ENCODE measurements at regions not wholly inside any gene's neighbourhood (a gene's known extent, or its start where the extent isn't known, plus 50 kb on each side); places are given as distances from the start of the nearest gene placed in this dataset.

DNA sequence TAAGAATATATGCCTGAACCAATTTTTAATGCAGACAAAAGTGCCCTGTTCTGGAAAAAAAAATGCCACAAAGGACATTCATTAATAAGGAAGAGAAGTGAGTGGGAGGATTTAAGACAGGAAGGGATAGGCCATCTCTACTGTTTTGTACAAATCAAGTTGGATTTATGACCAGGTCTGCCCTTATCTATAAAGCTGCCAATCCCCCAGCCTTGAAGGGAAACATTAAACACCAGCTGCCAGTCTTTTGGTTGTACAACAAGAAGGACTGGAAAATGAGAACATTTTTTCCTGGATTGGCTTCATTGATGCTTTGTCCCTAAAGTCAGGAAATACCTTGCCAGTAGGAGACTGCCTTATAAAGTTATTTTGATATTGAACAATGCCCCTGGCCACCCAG, 444.0 kb downstream of the NPHP4 start:
- no peaks in the 10 kb centered on the region for H3K4me1 Mint-ChIP-seq
- peaks cover 23% of the 10 kb centered on the region for H3K27me3 Mint-ChIP-seq
- H3K9me3 Mint-ChIP-seq, result no peaks in the 10 kb centered on the region
- H3K36me3 Mint-ChIP-seq, result no peaks in the 10 kb centered on the region
- H3K27ac Mint-ChIP-seq, result no peak overlapping the region
- H3K4me3 Mint-ChIP-seq, result no peak overlapping the region

DNA sequence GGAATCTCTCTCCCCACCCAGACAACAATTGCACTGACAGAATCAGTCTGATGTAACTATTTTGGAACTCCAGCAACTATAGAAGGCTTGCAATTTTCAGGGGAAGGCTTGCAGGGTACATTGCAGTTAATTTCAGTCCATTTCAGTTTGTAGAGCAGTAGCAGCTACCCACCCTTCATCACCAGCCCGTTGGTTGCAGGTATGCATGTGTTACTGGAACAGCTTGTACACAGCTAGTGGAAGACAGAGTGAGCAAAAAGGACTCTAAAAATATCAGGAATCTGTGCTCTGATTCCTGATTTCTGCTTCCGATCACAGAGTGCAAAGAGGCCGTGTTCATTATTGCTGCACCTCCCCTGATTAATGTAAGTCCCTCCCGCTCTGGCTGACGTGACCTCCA, 449.0 kb downstream of the NPHP4 start:
- Mint-ChIP-seq H3K27me3 (peaks cover 44% of the 10 kb centered on the region), H3K27ac (no peak overlapping the region), H3K9me3 (peaks cover 14% of the 10 kb centered on the region), H3K4me3 (no peak overlapping the region), H3K36me3 (no peaks in the 10 kb centered on the region), H3K4me1 (no peaks in the 10 kb centered on the region)

DNA sequence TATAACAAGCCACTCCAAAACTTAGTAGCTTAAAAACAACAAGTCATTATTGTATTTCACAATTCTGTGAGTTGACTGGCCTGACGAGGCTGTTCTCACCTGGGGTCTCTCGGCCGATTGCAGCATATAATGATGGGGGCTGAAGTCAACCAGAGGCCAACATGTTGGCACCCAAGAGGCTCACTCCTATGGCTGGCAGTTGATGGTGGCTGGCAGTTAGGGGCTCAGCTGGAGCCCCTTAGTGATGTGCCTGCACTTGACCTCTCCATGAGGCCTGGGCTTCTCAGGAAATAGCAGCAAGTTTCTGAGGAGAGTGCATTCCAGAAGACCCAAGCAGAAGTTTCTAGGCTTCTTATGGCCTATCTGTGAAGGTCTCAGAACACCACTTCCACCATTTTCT, 459.4 kb downstream of the NPHP4 start:
- Mint-ChIP-seq H3K9me3 (no peaks in the 10 kb centered on the region), H3K27me3 (peaks cover 12% of the 10 kb centered on the region), H3K4me1 (no peaks in the 10 kb centered on the region), H3K4me3 (no peak overlapping the region), H3K36me3 (peaks cover 2% of the 10 kb centered on the region), H3K27ac (no peak overlapping the region)

DNA sequence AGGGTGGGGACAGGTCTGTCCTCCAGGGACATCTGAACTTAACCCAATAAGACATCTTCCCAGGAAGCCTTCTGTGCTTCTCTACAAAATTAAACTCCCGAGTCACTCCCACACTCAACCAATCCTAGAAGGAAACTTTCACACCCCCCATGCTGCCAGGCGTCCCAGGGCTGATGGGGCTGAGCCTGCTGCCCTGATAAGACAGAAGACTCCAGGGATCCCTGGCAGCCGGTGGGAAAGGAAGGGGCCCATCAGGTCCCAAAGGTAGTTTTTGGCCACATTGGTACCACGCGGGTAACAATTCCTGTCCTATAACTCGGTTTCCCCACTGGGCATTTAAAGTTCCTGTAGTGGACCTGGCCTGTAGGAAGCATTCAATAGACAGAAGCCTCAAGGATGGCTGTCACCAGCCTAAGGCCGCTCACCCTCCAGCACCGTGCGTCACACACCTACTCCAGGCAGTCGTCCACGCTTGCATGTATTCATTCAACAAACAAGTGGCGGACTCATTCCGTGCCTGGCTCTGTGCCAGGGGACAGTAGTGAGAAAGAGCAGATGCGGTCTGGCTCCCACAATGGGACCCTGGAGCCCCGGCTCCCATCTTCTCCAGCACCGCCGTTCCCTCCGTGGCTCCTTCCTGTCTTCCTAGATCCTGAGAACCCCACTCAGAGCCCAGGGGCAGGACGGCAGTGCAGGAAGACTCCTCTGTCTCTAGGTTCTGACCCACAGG, 465.2 kb downstream of the NPHP4 start:
- Mint-ChIP-seq H3K4me3 (no peak overlapping the region), H3K9me3 (no peaks in the 10 kb centered on the region), H3K27me3 (peaks cover 1% of the 10 kb centered on the region)

DNA sequence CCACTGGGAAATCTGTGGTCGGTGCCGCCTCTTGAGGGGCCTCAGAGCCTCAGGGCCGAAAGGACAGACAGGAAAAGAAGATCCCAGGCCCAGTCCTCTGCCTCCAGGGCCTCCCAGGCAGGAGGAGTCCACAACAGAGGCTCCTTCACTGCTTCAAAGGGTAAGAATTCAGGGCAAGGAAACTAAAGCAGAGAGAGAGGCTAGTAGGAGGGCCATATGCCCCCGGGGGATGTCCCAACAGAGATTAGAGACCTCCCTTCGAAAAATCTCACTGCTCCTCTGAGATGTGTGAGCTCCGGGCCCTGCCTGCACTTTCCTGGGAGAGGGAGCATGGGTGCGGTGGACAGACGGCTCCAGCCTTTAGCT, 465.9 kb downstream of the NPHP4 start:
- no peaks in the 10 kb centered on the region for H3K27me3 Mint-ChIP-seq
- no peak overlapping the region for H3K27ac Mint-ChIP-seq
- H3K36me3 Mint-ChIP-seq, result peaks cover 2% of the 10 kb centered on the region
- H3K4me3 Mint-ChIP-seq, result no peak overlapping the region
- peaks cover 9% of the 10 kb centered on the region for H3K4me1 Mint-ChIP-seq
- no peaks in the 10 kb centered on the region for H3K9me3 Mint-ChIP-seq

More for the DNA sequence above, 465.2 kb downstream of the NPHP4 start:
- Mint-ChIP-seq H3K4me1 (peaks cover 9% of the 10 kb centered on the region), H3K27ac (no peak overlapping the region), H3K36me3 (peaks cover 2% of the 10 kb centered on the region)

DNA sequence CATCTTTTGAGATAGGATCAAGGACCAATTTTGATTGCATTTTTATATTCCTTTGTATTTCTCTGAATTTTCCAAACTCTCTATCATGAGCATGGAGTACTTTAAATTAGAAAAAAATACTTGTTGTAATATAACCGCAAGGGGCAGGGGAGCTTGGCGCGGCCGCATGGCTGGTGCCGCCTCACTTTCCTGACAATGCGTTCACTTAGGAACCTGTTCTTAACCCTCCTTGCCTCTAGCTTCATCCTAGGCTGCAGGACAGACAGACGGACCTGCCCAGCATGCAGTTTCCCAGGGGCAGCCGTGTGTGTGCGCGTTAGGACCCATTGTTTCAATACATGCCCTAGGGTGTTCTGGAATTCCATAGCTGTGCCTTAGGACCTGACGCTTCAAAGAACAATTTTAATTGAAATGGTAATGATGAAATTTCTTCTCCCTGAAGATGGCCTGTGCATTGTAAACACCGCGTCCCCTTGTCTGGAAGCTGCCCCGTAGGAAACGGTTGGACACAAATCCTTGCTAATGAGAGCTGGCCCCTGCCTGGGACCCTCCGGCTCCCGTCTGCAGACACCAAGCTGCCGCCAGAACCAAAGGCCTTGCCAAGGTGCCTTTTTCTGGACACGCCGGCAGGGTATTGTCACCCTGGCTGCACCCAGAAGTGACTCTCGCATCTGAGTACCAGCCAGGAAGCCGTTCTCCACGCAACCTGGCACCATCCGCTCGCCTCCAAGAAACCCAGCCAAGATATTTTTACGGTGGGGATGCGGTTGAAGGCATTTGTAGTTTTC, 466.4 kb downstream of the NPHP4 start:
- Mint-ChIP-seq H3K9me3 (no peaks in the 10 kb centered on the region), H3K27ac (no peak overlapping the region), H3K4me1 (peaks cover 9% of the 10 kb centered on the region), H3K36me3 (peaks cover 2% of the 10 kb centered on the region), H3K4me3 (no peak overlapping the region), H3K27me3 (no peaks in the 10 kb centered on the region)

DNA sequence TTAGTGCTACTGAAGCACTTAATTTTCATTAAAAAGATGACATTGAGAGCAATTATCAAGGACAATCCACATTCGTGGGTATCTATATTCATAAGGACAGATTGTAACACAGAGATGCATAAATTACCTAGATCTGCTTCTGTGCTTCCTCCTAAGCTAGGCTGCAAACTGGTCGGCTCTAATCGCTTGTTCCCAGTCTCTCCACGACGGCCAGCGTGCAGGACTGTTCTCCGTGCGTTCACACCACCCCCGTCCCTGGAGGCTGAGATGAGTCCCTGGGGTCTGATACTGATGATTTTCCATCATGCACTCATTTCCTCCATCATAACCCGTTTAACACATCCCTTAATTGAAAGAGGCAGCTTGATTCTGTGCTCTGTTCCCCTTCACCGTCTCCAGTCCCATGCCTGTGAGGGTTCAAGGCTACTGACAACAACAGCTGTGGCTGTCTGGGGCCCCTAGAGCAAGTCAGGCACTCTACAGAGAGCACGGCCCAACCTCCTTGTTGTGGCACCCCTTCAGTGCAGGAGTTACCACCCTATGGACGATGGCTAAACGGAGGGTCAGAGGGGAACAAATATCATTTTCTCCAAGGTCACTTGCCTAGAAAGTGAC, 469.6 kb downstream of the NPHP4 start:
- no peak overlapping the region for H3K27ac Mint-ChIP-seq
- H3K9me3 Mint-ChIP-seq, result no peaks in the 10 kb centered on the region
- no peaks in the 10 kb centered on the region for H3K27me3 Mint-ChIP-seq
- H3K36me3 Mint-ChIP-seq, result no peaks in the 10 kb centered on the region
- no peak overlapping the region for H3K4me3 Mint-ChIP-seq
- peaks cover 9% of the 10 kb centered on the region for H3K4me1 Mint-ChIP-seq

DNA sequence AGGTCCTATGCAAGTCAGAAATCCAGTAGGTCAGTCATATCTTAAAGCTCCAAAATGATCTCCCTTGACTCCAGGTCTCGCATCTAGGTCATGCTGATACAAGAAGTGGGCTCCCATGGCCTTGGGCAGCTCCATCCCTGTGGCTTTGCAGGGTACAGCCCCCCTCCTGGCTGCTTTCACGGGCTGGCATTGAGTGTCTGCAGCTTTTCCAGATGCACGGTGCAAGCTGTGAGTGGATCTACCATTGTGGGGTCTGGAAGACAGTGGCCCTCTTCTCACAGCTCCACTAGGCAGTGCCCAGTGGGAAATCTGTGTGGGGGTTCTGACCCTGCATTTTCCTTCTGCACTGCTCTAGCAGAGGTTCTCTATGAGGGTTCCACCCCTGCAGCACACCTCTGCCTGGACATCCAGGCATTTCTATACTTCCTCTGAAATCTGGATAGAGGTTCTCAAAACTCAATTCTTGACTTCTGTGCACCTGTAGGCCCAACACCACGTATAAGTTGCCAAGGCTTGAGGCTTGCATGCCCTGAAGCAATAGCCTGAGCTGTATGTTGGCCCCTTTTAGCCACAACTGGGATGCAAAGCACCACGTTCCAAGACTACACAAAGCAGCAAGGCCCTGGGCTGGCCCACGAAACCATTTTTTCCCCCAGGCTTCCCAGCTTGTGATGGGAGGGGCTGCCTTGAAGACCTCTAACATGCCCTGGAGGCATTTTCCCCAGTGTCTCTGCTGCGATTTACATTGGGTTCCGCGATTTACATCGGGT, 472.7 kb downstream of the NPHP4 start:
- H3K36me3 Mint-ChIP-seq, result no peaks in the 10 kb centered on the region
- H3K27me3 Mint-ChIP-seq, result no peaks in the 10 kb centered on the region
- H3K4me3 Mint-ChIP-seq, result no peak overlapping the region
- peaks cover 9% of the 10 kb centered on the region for H3K4me1 Mint-ChIP-seq
- no peak overlapping the region for H3K27ac Mint-ChIP-seq
- no peaks in the 10 kb centered on the region for H3K9me3 Mint-ChIP-seq

DNA sequence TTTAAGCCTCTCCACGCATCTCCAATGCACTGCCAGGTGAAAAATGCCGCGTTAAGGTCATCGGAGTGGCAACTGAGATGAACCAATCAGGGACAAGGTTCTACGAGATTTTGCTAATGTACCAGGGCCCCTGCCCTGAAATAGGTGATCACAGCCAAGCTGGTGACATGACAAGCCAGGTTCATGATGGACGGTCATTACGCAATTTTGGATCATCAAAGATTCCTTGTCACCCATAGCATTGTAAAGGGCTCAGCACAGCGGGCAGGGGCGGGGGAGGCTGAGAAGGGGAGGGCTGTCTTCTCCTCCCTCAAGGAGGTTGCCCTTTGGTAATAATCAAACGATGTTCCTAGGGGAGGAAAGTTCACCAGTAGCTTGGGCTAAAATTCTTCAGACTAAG, 475.5 kb downstream of the NPHP4 start:
- H3K4me3 Mint-ChIP-seq, result no peak overlapping the region
- no peaks in the 10 kb centered on the region for H3K36me3 Mint-ChIP-seq
- H3K4me1 Mint-ChIP-seq, result peaks cover 4% of the 10 kb centered on the region
- H3K9me3 Mint-ChIP-seq, result no peaks in the 10 kb centered on the region
- H3K27ac Mint-ChIP-seq, result no peak overlapping the region
- H3K27me3 Mint-ChIP-seq, result no peaks in the 10 kb centered on the region

DNA sequence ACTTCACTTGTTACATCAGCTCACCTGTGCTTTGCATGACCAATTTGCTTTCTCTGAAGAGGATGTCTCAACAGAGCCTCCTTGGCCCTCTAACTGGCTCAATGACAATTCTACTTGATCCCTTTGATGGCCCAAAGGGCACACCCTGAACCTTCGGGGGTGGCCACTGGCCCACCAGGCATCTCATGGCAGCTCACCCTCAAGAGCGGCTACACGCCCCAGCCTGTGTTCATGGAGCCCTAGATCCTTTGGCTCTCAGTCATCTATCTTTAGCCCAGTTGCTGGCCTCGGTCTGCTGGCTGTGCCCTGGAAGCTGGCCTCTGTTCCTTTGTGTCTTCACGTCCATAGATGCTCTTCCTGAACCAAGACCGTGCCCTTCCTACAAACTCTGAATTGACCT, 476.7 kb downstream of the NPHP4 start:
- H3K36me3 Mint-ChIP-seq, result no peaks in the 10 kb centered on the region
- H3K27ac Mint-ChIP-seq, result no peak overlapping the region
- no peaks in the 10 kb centered on the region for H3K9me3 Mint-ChIP-seq
- no peaks in the 10 kb centered on the region for H3K27me3 Mint-ChIP-seq
- H3K4me1 Mint-ChIP-seq, result peaks cover 4% of the 10 kb centered on the region
- H3K4me3 Mint-ChIP-seq, result no peak overlapping the region

DNA sequence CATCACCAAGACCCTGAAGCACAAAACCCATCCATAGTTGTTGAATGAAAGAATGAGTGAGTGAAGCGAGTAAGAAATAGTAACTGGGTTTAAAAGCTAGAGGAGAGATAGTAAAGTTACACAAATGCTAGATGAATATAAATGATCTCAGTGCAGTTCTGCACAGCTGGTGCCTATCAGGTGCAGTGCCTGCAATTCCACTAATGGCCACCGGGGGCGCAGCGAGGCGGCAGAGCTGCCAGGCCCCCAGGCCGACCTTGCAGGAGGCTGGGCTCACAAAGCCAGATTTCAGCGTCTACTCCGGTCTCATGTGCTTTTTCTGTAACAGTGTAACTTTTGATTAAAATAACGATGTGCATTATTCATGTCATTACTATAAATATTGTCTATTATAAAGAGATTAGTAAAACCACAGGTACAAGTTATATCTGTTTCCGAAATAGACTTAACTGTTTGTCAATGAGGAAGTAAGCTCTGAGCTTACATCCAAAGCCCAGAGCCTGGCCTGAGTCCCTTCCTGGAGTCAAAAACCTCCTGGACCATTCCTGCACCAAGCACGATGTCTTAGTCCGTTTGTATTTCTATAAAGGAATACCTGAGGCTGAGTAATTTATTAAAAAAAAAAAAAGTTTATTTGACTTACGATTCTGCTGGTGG, 477.6 kb downstream of the NPHP4 start:
- H3K4me1 Mint-ChIP-seq, result peaks cover 4% of the 10 kb centered on the region
- no peaks in the 10 kb centered on the region for H3K27me3 Mint-ChIP-seq
- no peaks in the 10 kb centered on the region for H3K9me3 Mint-ChIP-seq
- H3K36me3 Mint-ChIP-seq, result no peaks in the 10 kb centered on the region
- H3K4me3 Mint-ChIP-seq, result no peak overlapping the region
- H3K27ac Mint-ChIP-seq, result no peak overlapping the region

DNA sequence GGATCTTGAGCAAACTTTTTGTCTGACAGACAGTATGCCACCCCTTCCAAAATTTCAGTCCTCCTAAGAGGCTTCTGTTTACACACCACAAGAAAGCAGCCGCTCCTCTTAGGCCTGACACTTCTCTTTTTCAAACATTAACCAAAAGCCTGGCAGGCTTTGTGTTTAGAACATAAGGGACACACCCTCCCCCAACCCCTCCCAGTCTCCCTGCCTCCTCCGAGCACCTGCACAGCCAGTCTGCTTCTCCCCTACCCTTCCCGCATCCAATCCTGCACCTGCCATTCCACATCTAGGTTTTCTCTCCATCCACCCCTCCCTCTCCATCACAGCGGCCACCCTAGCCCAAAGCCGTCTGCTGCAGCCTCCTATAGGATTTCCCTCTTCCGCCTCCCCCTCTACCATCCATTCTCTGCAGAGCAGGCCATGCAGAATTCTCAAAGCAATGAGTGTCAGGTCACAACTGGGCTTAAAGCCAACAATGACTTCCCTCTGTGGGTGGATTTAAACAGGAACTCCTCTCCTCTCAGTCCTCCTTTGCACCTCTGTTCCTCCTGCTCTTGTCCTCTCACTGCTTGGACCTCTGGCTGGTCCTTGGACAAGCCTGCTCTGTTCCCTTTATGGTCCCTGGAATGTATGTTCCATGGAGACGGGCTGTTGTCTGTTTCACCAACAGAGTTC, 478.2 kb downstream of the NPHP4 start:
- H3K4me1 Mint-ChIP-seq, result peaks cover 4% of the 10 kb centered on the region
- no peaks in the 10 kb centered on the region for H3K27me3 Mint-ChIP-seq
- H3K4me3 Mint-ChIP-seq, result no peak overlapping the region
- H3K27ac Mint-ChIP-seq, result no peak overlapping the region
- no peaks in the 10 kb centered on the region for H3K36me3 Mint-ChIP-seq
- H3K9me3 Mint-ChIP-seq, result no peaks in the 10 kb centered on the region

DNA sequence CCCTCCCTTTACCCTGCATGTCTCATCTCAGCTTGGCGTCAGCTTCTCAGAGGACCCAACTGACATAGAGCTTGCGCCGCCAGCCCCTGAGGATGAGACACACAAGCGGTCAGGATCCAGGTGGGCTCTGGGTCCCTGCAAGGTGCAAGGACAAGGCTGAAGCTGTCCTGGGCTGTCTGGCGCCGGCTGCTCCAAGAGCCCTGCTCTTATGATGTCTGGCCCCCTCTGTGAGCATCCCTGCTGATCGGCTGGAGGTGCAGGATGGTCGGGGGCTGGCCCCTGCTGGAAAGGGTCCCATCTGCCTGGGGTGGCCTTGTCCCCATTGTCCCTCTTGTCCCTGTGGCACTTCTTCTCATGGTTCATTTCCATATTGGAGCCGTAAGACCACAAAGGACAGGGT, 479.0 kb downstream of the NPHP4 start:
- no peak overlapping the region for H3K4me3 Mint-ChIP-seq
- no peaks in the 10 kb centered on the region for H3K36me3 Mint-ChIP-seq
- H3K27ac Mint-ChIP-seq, result no peak overlapping the region
- H3K4me1 Mint-ChIP-seq, result peaks cover 4% of the 10 kb centered on the region
- H3K27me3 Mint-ChIP-seq, result no peaks in the 10 kb centered on the region
- no peaks in the 10 kb centered on the region for H3K9me3 Mint-ChIP-seq

DNA sequence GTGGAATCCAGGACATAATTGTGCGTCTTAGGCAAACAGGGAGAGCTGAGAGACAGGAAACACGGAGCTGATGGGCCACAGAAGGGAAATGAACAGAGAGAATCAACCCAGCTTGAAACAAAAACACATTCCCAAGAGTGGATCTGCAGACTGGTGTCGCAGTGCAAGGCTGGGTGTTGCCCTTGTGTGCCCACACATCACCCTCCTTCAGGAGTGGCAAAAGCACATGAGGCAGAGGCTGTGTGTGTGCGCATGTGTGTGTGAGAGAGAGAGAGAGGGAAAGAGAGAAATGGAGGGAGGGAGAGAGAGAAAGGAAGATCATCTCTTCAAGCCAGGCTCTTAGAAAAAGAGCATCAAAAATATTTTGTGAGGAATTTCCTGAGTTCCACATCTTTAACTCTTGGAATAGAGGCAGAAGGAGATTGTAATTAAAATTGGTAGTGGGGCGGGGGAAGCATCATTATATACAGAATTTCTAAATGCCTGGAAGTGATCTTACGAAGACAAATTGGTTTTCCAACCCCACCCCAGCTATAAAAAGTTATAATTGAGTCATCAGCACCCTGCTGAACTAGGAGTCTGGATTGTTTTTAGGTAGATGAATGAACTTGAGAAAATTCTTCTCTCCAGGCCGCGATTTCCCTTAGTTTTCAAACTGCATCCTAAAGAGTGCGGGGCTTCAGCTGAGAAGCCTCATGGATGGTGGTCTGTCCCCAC, 480.7 kb downstream of the NPHP4 start:
- Mint-ChIP-seq H3K9me3 (no peaks in the 10 kb centered on the region), H3K36me3 (no peaks in the 10 kb centered on the region), H3K4me1 (peaks cover 4% of the 10 kb centered on the region), H3K27ac (no peak overlapping the region), H3K27me3 (no peaks in the 10 kb centered on the region), H3K4me3 (no peak overlapping the region)

Measured in activated naive CD4-positive, alpha-beta T cell treated with anti-CD3 and anti-CD28 coated beads, Interleukin-2, amount 50 U/mL, for 24 hours (primary cell).